ENCODE measurements at regions not wholly inside any gene's neighbourhood (a gene's known extent, or its start where the extent isn't known, plus 50 kb on each side); places are given as distances from the start of the nearest gene placed in this dataset.

DNA sequence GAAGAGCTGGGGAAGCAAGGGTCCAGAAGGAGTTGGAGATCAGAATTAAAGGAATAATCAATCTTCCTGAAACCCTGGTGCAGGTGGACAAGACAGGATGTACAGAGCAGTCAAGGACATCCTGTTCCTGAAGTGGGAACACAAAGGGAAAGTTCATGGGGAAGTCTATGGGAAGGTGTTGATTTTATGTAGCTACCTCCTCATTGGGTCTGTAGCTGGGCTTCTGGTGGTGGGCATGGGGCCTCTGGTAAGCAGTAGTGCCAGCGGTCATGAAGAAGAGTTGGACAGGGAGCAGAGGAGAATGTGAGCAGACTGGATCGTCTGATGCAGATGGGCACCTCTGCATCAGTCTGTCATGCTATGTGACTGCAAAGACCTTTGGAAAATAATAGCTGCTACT lies 75.7 kb upstream of the PPM1H start:
- TF ChIP-seq, protein P1, sequence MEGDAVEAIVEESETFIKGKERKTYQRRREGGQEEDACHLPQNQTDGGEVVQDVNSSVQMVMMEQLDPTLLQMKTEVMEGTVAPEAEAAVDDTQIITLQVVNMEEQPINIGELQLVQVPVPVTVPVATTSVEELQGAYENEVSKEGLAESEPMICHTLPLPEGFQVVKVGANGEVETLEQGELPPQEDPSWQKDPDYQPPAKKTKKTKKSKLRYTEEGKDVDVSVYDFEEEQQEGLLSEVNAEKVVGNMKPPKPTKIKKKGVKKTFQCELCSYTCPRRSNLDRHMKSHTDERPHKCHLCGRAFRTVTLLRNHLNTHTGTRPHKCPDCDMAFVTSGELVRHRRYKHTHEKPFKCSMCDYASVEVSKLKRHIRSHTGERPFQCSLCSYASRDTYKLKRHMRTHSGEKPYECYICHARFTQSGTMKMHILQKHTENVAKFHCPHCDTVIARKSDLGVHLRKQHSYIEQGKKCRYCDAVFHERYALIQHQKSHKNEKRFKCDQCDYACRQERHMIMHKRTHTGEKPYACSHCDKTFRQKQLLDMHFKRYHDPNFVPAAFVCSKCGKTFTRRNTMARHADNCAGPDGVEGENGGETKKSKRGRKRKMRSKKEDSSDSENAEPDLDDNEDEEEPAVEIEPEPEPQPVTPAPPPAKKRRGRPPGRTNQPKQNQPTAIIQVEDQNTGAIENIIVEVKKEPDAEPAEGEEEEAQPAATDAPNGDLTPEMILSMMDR (IDR thresholded peaks at IDR 0.05) = no peak
- TF ChIP-seq, protein P2, sequence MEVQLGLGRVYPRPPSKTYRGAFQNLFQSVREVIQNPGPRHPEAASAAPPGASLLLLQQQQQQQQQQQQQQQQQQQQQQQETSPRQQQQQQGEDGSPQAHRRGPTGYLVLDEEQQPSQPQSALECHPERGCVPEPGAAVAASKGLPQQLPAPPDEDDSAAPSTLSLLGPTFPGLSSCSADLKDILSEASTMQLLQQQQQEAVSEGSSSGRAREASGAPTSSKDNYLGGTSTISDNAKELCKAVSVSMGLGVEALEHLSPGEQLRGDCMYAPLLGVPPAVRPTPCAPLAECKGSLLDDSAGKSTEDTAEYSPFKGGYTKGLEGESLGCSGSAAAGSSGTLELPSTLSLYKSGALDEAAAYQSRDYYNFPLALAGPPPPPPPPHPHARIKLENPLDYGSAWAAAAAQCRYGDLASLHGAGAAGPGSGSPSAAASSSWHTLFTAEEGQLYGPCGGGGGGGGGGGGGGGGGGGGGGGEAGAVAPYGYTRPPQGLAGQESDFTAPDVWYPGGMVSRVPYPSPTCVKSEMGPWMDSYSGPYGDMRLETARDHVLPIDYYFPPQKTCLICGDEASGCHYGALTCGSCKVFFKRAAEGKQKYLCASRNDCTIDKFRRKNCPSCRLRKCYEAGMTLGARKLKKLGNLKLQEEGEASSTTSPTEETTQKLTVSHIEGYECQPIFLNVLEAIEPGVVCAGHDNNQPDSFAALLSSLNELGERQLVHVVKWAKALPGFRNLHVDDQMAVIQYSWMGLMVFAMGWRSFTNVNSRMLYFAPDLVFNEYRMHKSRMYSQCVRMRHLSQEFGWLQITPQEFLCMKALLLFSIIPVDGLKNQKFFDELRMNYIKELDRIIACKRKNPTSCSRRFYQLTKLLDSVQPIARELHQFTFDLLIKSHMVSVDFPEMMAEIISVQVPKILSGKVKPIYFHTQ (CRISPR knock-in tag; IDR thresholded peaks at IDR 0.05) = no peak
- TF ChIP-seq TCF7 (CRISPR knock-in tag; IDR thresholded peaks at IDR 0.05; ENCODE audit: low read depth) = no peak
- TF ChIP-seq, protein P3, sequence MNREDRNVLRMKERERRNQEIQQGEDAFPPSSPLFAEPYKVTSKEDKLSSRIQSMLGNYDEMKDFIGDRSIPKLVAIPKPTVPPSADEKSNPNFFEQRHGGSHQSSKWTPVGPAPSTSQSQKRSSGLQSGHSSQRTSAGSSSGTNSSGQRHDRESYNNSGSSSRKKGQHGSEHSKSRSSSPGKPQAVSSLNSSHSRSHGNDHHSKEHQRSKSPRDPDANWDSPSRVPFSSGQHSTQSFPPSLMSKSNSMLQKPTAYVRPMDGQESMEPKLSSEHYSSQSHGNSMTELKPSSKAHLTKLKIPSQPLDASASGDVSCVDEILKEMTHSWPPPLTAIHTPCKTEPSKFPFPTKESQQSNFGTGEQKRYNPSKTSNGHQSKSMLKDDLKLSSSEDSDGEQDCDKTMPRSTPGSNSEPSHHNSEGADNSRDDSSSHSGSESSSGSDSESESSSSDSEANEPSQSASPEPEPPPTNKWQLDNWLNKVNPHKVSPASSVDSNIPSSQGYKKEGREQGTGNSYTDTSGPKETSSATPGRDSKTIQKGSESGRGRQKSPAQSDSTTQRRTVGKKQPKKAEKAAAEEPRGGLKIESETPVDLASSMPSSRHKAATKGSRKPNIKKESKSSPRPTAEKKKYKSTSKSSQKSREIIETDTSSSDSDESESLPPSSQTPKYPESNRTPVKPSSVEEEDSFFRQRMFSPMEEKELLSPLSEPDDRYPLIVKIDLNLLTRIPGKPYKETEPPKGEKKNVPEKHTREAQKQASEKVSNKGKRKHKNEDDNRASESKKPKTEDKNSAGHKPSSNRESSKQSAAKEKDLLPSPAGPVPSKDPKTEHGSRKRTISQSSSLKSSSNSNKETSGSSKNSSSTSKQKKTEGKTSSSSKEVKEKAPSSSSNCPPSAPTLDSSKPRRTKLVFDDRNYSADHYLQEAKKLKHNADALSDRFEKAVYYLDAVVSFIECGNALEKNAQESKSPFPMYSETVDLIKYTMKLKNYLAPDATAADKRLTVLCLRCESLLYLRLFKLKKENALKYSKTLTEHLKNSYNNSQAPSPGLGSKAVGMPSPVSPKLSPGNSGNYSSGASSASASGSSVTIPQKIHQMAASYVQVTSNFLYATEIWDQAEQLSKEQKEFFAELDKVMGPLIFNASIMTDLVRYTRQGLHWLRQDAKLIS (CRISPR knock-in tag; IDR thresholded peaks at IDR 0.05; ENCODE audit: borderline replicate concordance) = no peak
- TF ChIP-seq ZBTB21 (CRISPR knock-in tag; IDR thresholded peaks at IDR 0.05; ENCODE audit: borderline replicate concordance) = no peak
- TF ChIP-seq, protein P4, sequence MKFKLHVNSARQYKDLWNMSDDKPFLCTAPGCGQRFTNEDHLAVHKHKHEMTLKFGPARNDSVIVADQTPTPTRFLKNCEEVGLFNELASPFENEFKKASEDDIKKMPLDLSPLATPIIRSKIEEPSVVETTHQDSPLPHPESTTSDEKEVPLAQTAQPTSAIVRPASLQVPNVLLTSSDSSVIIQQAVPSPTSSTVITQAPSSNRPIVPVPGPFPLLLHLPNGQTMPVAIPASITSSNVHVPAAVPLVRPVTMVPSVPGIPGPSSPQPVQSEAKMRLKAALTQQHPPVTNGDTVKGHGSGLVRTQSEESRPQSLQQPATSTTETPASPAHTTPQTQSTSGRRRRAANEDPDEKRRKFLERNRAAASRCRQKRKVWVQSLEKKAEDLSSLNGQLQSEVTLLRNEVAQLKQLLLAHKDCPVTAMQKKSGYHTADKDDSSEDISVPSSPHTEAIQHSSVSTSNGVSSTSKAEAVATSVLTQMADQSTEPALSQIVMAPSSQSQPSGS (CRISPR knock-in tag; IDR thresholded peaks at IDR 0.05; ENCODE audit: borderline replicate concordance, low read depth) = no peak
